HFFc6 (cell line): ENCODE measurements at regions not wholly inside any gene's neighbourhood (a gene's known extent, or its start where the extent isn't known, plus 50 kb on each side); places are given as distances from the start of the nearest gene placed in this dataset.
"Not testable (repeated sequence)": the region's sequence is repeated elsewhere in the genome, so short reads cannot be mapped to it uniquely, and the experiment has no call there.

ENCODE experiments used
- DNase-seq: peaks from one replicate; pipeline ENCODE4 v3.0.0-alpha.2; 2018
- H3K27ac Mint-ChIP-seq: 2 replicates; pipeline ENCODE4 v1.8.0; 2020; ENCODE audit warnings: mild to moderate bottlenecking, mixed read lengths
- H3K27me3 Mint-ChIP-seq: 2 replicates; pipeline ENCODE4 v1.8.0; 2021; ENCODE audit warnings: mild to moderate bottlenecking, moderate library complexity, mixed read lengths; ENCODE audit not compliant: insufficient read depth
- H3K36me3 Mint-ChIP-seq: 2 replicates; pipeline ENCODE4 v1.8.0; 2021; ENCODE audit warnings: low read depth, mixed read lengths
- H3K4me1 Mint-ChIP-seq: 2 replicates; pipeline ENCODE4 v1.8.0; 2020; ENCODE audit warnings: low read depth, mixed read lengths
- H3K4me3 Mint-ChIP-seq: 2 replicates; pipeline ENCODE4 v1.8.0; 2020; ENCODE audit warnings: mild to moderate bottlenecking, moderate library complexity, mixed read lengths
- H3K9me3 Mint-ChIP-seq: 2 replicates; pipeline ENCODE4 v1.8.0; 2020; ENCODE audit warnings: mild to moderate bottlenecking, mixed read lengths
- TF ChIP-seq, protein P1 (sequence below): fragments of 200-600 bp; sonication (generic); IDR thresholded peaks from 2 replicates; pipeline ENCODE4 v1.5.0; 2021; ENCODE audit warnings: antibody characterized with exemption, mild to moderate bottlenecking

- H3K27me3 Mint-ChIP-seq, result peaks cover 2% of the 10 kb centered on the region; the same call in 1 of the 2 replicates
- H3K9me3 Mint-ChIP-seq, result peaks cover 59% of the 10 kb centered on the region
- no peak overlapping the region for H3K27ac Mint-ChIP-seq
- no peaks in the 10 kb centered on the region for H3K4me1 Mint-ChIP-seq
- no peak overlapping the region for H3K4me3 Mint-ChIP-seq
- TF ChIP-seq, protein P1, sequence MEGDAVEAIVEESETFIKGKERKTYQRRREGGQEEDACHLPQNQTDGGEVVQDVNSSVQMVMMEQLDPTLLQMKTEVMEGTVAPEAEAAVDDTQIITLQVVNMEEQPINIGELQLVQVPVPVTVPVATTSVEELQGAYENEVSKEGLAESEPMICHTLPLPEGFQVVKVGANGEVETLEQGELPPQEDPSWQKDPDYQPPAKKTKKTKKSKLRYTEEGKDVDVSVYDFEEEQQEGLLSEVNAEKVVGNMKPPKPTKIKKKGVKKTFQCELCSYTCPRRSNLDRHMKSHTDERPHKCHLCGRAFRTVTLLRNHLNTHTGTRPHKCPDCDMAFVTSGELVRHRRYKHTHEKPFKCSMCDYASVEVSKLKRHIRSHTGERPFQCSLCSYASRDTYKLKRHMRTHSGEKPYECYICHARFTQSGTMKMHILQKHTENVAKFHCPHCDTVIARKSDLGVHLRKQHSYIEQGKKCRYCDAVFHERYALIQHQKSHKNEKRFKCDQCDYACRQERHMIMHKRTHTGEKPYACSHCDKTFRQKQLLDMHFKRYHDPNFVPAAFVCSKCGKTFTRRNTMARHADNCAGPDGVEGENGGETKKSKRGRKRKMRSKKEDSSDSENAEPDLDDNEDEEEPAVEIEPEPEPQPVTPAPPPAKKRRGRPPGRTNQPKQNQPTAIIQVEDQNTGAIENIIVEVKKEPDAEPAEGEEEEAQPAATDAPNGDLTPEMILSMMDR, result no peak
- H3K36me3 Mint-ChIP-seq, result peaks cover 8% of the 10 kb centered on the region; the same call in 1 of the 2 replicates
- DNase-seq, result no peak
Observed at GRCh38 chr18:78826631-78827030, 153.0 kb upstream of the SALL3 start.

DNA sequence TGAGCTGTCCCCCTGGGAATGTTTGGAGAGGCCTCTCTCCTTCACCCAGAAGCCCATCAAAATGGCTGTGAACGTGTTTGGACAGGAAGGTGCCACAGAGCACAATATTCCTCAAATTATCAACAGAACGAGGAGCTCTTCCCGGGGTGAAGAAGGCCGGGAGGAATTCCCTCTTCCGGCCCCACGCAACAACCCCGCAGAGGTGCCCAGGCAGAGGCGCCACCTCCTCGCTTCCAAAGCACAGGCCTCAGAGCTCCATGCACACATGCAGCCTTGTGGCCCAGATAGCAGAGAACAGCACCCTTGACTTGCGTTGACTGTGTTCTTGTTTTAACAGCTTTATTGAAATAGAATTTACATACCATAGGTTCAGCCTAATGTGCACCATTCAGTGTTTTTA lies 152.5 kb upstream of the SALL3 start:
- TF ChIP-seq, protein P1, result no peak
- no peak overlapping the region for H3K27ac Mint-ChIP-seq
- DNase-seq, result no peak
- H3K4me1 Mint-ChIP-seq, result no peaks in the 10 kb centered on the region
- peaks cover 2% of the 10 kb centered on the region; the same call in 1 of the 2 replicates for H3K27me3 Mint-ChIP-seq
- H3K4me3 Mint-ChIP-seq, result no peak overlapping the region
- H3K36me3 Mint-ChIP-seq, result peaks cover 8% of the 10 kb centered on the region; the same call in 1 of the 2 replicates
- peaks cover 56% of the 10 kb centered on the region for H3K9me3 Mint-ChIP-seq

DNA sequence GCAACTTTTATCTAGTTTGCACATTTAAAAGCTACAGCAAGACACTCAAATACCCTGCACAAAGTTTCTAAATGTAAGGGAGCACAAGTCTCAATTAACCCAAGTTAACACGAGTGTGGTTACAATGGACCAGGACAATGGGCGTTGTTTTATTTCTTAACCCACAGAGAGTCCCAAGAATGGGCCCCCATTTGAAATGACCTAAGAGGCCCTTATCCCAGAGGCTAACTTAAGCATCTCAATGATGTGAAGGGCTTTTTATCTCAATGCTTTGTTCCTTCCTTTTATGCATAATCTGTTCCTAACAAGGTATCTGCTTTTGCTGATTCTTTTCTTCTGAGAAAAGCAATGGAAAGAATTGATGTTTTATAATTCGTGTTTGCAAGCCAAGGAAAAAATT lies 151.5 kb upstream of the SALL3 start:
- TF ChIP-seq, protein P1, result no peak
- Mint-ChIP-seq H3K9me3 (peaks cover 57% of the 10 kb centered on the region), H3K27ac (no peak overlapping the region), H3K27me3 (peaks cover 2% of the 10 kb centered on the region; the same call in 1 of the 2 replicates), H3K4me1 (no peaks in the 10 kb centered on the region), H3K4me3 (no peak overlapping the region), H3K36me3 (peaks cover 8% of the 10 kb centered on the region)
- DNase-seq, result no peak

DNA sequence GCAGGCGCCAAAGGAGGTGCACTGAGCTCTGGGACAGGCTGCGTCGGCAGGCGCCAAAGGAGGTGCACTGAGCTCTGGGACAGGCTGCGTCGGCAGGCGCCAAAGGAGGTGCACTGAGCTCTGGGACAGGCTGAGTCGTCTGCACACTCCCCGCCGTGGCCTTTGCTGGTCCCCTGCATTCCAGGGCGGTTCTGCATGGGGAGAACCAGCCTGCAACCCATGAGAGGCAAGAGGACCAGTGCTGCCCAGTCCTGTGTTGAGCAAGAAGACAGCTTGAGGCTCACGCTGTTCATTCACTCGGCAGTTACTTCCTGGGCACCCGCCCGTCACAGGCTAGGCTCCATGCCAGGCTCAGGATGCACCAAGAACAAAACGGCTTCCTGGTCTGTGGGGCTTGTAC lies 150.6 kb upstream of the SALL3 start:
- Mint-ChIP-seq H3K36me3 (peaks cover 10% of the 10 kb centered on the region), H3K9me3 (peaks cover 58% of the 10 kb centered on the region)
- not testable (repeated sequence) for H3K27ac Mint-ChIP-seq

GRCh38 chr18:78830161-78830560 lies 149.5 kb upstream of the SALL3 start:
- Mint-ChIP-seq H3K4me1 (no peaks in the 10 kb centered on the region), H3K9me3 (peaks cover 60% of the 10 kb centered on the region), H3K4me3 (no peak overlapping the region), H3K27ac (no peak overlapping the region), H3K36me3 (peaks cover 13% of the 10 kb centered on the region), H3K27me3 (peaks cover 2% of the 10 kb centered on the region; the same call in 1 of the 2 replicates)
- DNase-seq, result no peak
- TF ChIP-seq, protein P1, result no peak

More for the DNA sequence above, 150.6 kb upstream of the SALL3 start:
- not testable (repeated sequence) for H3K4me1 Mint-ChIP-seq, H3K4me3 Mint-ChIP-seq, DNase-seq, H3K27me3 Mint-ChIP-seq

- H3K27ac Mint-ChIP-seq, result no peak overlapping the region
- H3K9me3 Mint-ChIP-seq, result peaks cover 56% of the 10 kb centered on the region
- TF ChIP-seq, protein P1, result no peak
- no peaks in the 10 kb centered on the region for H3K4me1 Mint-ChIP-seq
- H3K36me3 Mint-ChIP-seq, result peaks cover 9% of the 10 kb centered on the region
- DNase-seq, result no peak
- H3K4me3 Mint-ChIP-seq, result no peak overlapping the region
- peaks cover 2% of the 10 kb centered on the region; the same call in 1 of the 2 replicates for H3K27me3 Mint-ChIP-seq
Observed at GRCh38 chr18:78830826-78831225, 148.8 kb upstream of the SALL3 start.
